ENCODE measurements at regions not wholly inside any gene's neighbourhood (a gene's known extent, or its start where the extent isn't known, plus 50 kb on each side); places are given as distances from the start of the nearest gene placed in this dataset.

DNA sequence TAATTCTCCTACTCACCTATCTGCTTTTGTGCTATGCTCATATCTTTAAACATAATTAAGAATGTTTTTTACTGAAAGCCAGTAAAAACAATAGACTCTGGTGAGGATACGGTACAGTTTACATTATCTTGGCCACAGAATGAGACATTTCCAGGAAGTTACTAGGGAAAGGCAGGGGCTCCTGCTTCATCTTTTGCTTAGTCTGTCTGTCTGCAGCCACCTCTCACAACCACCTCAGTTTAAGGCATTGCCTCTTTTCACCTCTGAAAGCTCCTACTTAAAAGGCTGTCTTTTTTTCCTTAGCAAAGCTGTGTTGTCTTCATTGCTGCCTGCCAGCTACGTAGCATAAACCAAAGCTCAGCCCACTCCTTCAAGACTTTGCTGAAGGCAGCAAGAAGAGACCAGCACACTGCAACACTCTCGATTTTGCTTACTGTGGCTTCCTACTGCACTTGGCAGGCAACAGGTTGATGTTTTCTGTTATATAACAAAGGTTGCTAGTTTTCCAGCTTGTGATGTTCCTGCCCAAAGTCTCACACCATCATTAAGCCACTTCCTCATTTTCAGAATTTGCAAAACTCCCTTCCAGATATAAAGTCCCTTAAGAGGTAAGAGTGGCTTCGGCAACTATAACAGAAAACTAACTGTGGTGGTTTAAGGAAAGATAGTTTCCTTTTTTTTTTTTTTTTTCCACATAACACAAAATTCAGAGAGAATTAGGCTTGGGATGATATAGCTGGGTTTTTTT lies 432.9 kb downstream of the GRXCR1 start:
- FAIRE-seq (no peak), DNase-seq (ENCODE audit: insufficient read length, low spot score) (no peak)
- TF ChIP-seq, protein P1, sequence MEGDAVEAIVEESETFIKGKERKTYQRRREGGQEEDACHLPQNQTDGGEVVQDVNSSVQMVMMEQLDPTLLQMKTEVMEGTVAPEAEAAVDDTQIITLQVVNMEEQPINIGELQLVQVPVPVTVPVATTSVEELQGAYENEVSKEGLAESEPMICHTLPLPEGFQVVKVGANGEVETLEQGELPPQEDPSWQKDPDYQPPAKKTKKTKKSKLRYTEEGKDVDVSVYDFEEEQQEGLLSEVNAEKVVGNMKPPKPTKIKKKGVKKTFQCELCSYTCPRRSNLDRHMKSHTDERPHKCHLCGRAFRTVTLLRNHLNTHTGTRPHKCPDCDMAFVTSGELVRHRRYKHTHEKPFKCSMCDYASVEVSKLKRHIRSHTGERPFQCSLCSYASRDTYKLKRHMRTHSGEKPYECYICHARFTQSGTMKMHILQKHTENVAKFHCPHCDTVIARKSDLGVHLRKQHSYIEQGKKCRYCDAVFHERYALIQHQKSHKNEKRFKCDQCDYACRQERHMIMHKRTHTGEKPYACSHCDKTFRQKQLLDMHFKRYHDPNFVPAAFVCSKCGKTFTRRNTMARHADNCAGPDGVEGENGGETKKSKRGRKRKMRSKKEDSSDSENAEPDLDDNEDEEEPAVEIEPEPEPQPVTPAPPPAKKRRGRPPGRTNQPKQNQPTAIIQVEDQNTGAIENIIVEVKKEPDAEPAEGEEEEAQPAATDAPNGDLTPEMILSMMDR (IDR thresholded peaks at IDR 0.05; ENCODE audit: insufficient read depth, missing control alignments), result no peak

DNA sequence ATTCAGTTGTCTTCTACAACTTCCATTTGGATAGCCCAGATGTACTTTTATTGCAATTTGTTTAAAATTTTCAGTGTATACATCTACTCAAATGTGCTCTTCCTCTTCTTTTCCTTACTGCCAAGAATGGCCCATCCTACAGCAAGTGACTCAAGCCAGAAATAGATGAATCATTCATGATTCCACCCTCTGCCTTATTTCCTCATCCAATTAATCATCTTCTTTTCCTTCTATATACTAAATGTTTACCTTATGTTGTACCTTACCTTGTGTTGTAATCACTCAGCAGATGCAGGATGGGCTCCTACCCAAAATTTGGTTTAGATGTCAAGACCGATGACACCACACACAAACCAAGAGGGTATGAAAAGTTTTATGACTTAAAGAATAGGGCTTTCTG lies 437.8 kb downstream of the GRXCR1 start:
- TF ChIP-seq, protein P1 (IDR thresholded peaks at IDR 0.05; ENCODE audit: insufficient read depth, missing control alignments), result no peak
- FAIRE-seq, result no peak

DNA sequence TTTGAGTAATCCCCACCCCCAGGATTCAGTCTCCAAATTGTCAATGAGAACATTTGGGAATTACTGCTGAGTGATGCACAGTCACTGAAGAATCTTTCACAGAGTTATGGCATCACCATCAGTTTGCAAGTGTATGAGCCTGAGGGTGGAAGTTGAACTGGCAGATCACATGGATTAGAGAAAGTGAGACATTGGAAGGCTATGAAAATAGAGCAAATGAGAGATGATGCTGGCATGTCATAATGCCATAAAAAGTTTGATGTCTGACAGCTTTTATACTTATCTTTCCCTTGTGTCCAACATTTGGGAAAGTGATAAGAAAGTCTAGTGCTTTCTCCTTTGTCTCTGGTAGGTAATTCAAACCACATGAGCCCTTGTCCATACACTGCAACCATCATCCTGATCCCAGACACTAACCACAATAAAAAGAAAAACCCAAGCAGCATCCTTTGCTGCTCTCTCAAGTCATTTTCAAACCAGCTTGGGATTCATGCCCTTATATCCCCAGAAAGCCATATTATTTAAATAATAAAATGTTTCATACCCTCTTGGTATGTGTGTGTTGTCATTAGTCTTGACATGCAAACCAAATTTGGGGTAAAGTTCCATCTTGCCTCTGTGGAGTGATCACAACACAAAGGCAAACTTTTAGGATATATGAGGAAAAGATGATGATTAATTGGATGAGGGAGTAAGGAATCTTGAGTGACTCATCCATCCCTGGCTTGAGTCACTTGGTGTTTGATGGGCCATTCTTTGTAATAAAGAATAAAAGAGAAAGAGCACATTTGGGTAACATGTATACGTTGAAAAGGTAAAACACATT lies 438.9 kb downstream of the GRXCR1 start:
- no peak for FAIRE-seq
- no peak for DNase-seq (ENCODE audit: insufficient read length, low spot score)
- TF ChIP-seq, protein P1 (IDR thresholded peaks at IDR 0.05; ENCODE audit: insufficient read depth, missing control alignments), result no peak

More for the DNA sequence above, 437.8 kb downstream of the GRXCR1 start:
- DNase-seq (ENCODE audit: insufficient read length, low spot score), result no peak

DNA sequence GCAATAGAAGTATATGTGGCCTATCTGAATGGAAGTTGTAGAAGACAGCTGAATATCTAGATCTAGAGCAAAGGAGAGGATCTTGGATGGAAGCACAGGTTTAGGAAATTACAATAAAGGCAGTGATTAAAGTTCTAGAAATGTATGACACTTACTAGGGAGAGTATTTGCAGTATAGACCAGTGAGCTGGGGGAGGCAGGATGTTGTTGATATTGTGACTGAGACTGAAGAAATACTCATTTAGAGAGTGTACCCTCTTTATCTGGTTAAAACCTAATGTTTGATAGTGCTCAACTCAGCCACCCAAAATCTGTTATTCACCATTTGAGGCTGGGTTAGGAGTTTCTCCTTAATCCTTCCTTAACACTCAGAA lies 439.5 kb downstream of the GRXCR1 start:
- TF ChIP-seq, protein P1 (IDR thresholded peaks at IDR 0.05; ENCODE audit: insufficient read depth, missing control alignments), result no peak
- DNase-seq (ENCODE audit: insufficient read length, low spot score), result no peak
- FAIRE-seq, result no peak

DNA sequence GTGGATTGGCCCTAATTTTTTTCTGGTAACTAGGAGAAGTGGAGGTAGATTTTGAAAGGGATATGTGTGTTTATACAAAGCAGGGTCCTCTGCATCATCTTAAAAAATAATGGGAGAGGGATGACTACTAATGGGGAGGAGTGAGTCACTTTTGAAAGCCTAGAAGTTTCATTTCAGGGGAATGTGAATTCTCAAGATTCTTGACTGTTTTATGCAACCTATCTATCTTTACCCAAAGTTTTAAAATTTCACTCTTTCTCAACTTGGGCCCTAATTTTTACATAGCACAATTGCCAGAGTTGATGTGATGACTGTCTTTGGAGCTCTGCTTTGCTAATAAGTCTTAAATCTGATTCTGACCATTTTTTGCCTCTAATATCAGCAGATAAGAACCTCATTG lies 445.2 kb downstream of the GRXCR1 start:
- no peak for DNase-seq (ENCODE audit: insufficient read length, low spot score)
- no peak for FAIRE-seq
- TF ChIP-seq, protein P1 (IDR thresholded peaks at IDR 0.05; ENCODE audit: insufficient read depth, missing control alignments), result no peak

DNA sequence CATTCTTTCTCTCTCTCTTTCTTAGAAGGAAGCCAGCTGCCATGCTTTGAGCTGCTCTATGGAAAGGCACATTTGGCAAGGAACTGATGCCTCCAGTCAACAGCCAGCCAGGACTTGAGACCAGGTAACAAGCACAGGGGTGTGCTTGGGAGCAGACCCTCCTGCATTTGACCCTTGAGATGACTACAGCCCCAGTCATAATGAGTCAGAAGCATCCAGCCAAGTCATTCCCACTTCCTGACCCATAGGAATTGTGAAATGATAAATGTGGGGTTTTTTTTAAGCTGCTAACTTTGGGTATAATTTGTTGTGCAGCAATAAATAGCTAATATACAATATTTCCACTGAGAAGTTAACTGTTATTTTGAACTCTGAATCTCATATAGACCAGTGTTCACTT lies 446.9 kb downstream of the GRXCR1 start:
- FAIRE-seq, result no peak
- TF ChIP-seq, protein P1 (IDR thresholded peaks at IDR 0.05; ENCODE audit: insufficient read depth, missing control alignments), result no peak
- DNase-seq (ENCODE audit: insufficient read length, low spot score), result no peak

DNA sequence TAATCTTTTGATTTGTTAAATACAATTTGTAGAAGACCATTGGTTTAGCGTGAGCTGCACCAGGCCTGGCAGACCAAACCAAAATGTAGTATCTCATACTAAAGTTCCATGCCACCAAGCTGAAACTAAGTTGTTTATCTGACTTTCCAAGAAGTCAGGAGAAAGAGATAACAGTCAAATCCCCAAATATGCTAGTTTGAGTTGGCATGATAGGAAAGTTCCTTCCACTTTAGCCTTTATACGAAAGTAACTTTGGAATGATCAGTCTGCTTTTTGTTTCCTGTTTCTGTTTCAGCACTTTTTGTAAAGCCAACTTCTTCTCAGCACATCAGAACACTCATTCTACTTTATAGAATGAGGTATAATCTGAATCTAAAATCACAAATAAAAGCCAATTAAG lies 449.2 kb downstream of the GRXCR1 start:
- TF ChIP-seq, protein P1 (IDR thresholded peaks at IDR 0.05; ENCODE audit: insufficient read depth, missing control alignments), result no peak
- no peak for FAIRE-seq
- DNase-seq (ENCODE audit: insufficient read length, low spot score), result no peak
